GM23338 (cell line): ENCODE measurements at regions not wholly inside any gene's neighbourhood (a gene's known extent, or its start where the extent isn't known, plus 50 kb on each side); places are given as distances from the start of the nearest gene placed in this dataset.

Source experiments
- ATAC-seq: fragments of 200-7000 bp; cut with Tn5 transposase; 3 replicates; pipeline ENCODE4 v1.9.1; 2020
- DNase-seq: peaks from one replicate; pipeline ENCODE4 v3.0.0-alpha.2; 2015; ENCODE audit warnings: low spot score
- H2AFZ ChIP-seq: fragments of 200-600 bp; sonication (generic); 2 replicates; pipeline ENCODE4 v1.8.0; 2016; ENCODE audit warnings: antibody characterized with exemption, mild to moderate bottlenecking, moderate library complexity
- H3F3A ChIP-seq: fragments of 200-600 bp; sonication (generic); replicated peaks from 2 replicates; pipeline ENCODE4 v1.8.0; 2017; ENCODE audit warnings: antibody characterized with exemption, mixed run types, low read depth
- H3K27ac ChIP-seq: fragments of 200-600 bp; sonication (generic); 2 replicates; pipeline ENCODE4 v1.6.1; 2016; ENCODE audit warnings: low read depth
- H3K27me3 ChIP-seq: fragments of 200-600 bp; sonication (generic); 2 replicates; pipeline ENCODE4 v1.8.0; 2016; ENCODE audit warnings: mild to moderate bottlenecking, mixed run types, moderate library complexity; ENCODE audit not compliant: insufficient read depth
- H3K36me3 ChIP-seq: fragments of 200-600 bp; sonication (generic); 2 replicates; pipeline ENCODE4 v1.8.0; 2016; ENCODE audit warnings: mild to moderate bottlenecking; ENCODE audit not compliant: insufficient read depth
- H3K4me1 ChIP-seq: fragments of 200-600 bp; sonication (generic); 2 replicates; pipeline ENCODE4 v1.8.0; 2016; ENCODE audit warnings: mild to moderate bottlenecking, moderate library complexity; ENCODE audit not compliant: insufficient read depth
- H3K4me2 ChIP-seq: fragments of 200-600 bp; sonication (generic); 2 replicates; pipeline ENCODE4 v1.7.1; 2017; ENCODE audit warnings: mixed run types
- H3K4me3 ChIP-seq: fragments of 200-600 bp; sonication (generic); 2 replicates; pipeline ENCODE4 v1.6.1; 2016; ENCODE audit warnings: mixed run types
- H3K79me2 ChIP-seq: fragments of 200-600 bp; sonication (generic); replicated peaks from 2 replicates; pipeline ENCODE4 v1.8.0; 2017; ENCODE audit warnings: mild to moderate bottlenecking; ENCODE audit not compliant: insufficient read depth
- H3K9me2 ChIP-seq: fragments of 200-600 bp; sonication (generic); 2 replicates; pipeline ENCODE4 v1.8.0; 2017; ENCODE audit not compliant: insufficient read depth
- H4K20me1 ChIP-seq: fragments of 200-600 bp; sonication (generic); replicated peaks from 2 replicates; pipeline ENCODE4 v1.8.0; 2017; ENCODE audit warnings: mild to moderate bottlenecking; ENCODE audit not compliant: insufficient read depth
- H3K27ac Mint-ChIP-seq: 2 replicates; pipeline ENCODE4 v1.8.0; 2020; ENCODE audit warnings: inconsistent platforms, mild to moderate bottlenecking, moderate library complexity, mixed read lengths
- H3K27me3 Mint-ChIP-seq: 3 replicates; pipeline ENCODE4 v1.8.0; 2022; ENCODE audit warnings: low read depth, mild to moderate bottlenecking, moderate library complexity, mixed read lengths, inconsistent platforms; ENCODE audit not compliant: insufficient read depth, poor library complexity
- H3K36me3 Mint-ChIP-seq: 3 replicates; pipeline ENCODE4 v1.8.0; 2021; ENCODE audit warnings: low read depth, mild to moderate bottlenecking, inconsistent platforms, moderate library complexity, mixed read lengths
- H3K4me1 Mint-ChIP-seq: 3 replicates; pipeline ENCODE4 v1.8.0; 2020; ENCODE audit warnings: mild to moderate bottlenecking, inconsistent platforms, mixed read lengths
- H3K4me3 Mint-ChIP-seq: 3 replicates; pipeline ENCODE4 v1.8.0; 2021; ENCODE audit warnings: moderate library complexity, mild to moderate bottlenecking, inconsistent platforms, mixed read lengths
- H3K9me3 Mint-ChIP-seq: 3 replicates; pipeline ENCODE4 v1.8.0; 2020; ENCODE audit warnings: moderate library complexity, mild to moderate bottlenecking, inconsistent platforms, mixed read lengths
- EZH2phosphoT487 ChIP-seq: fragments of 200-600 bp; sonication (generic); IDR thresholded peaks from one replicate; pipeline ENCODE4 v1.8.1; 2018; ENCODE audit warnings: antibody characterized with exemption; ENCODE audit not compliant: unreplicated experiment
- NANOG ChIP-seq: IDR thresholded peaks from 2 replicates; pipeline ENCODE4 v1.6.1; 2016; ENCODE audit warnings: antibody characterized with exemption, borderline replicate concordance
- POLR2AphosphoS5 ChIP-seq: IDR thresholded peaks from 2 replicates; pipeline ENCODE4 v1.6.1; 2016; ENCODE audit warnings: antibody characterized with exemption, low read depth
- ZNF331 ChIP-seq: fragments of 250-450 bp; sonication (Bioruptor Pico); IDR thresholded peaks from 2 replicates; pipeline ENCODE4 v1.5.0; 2020; ENCODE audit warnings: low read depth, mild to moderate bottlenecking, moderate library complexity
- TF ChIP-seq, protein P1 (sequence below): IDR thresholded peaks from 2 replicates; pipeline ENCODE4 v1.6.1; 2016; ENCODE audit warnings: antibody characterized with exemption
- TF ChIP-seq, protein P2 (sequence below): fragments of 250-450 bp; sonication (Bioruptor Pico); IDR thresholded peaks from 2 replicates; pipeline ENCODE4 v1.5.0; 2020; ENCODE audit warnings: mild to moderate bottlenecking, moderate library complexity
- TF ChIP-seq, protein P3 (sequence below): IDR thresholded peaks from one replicate; pipeline ENCODE4 v1.6.1; 2018; ENCODE audit warnings: antibody characterized with exemption; ENCODE audit not compliant: unreplicated experiment

DNA sequence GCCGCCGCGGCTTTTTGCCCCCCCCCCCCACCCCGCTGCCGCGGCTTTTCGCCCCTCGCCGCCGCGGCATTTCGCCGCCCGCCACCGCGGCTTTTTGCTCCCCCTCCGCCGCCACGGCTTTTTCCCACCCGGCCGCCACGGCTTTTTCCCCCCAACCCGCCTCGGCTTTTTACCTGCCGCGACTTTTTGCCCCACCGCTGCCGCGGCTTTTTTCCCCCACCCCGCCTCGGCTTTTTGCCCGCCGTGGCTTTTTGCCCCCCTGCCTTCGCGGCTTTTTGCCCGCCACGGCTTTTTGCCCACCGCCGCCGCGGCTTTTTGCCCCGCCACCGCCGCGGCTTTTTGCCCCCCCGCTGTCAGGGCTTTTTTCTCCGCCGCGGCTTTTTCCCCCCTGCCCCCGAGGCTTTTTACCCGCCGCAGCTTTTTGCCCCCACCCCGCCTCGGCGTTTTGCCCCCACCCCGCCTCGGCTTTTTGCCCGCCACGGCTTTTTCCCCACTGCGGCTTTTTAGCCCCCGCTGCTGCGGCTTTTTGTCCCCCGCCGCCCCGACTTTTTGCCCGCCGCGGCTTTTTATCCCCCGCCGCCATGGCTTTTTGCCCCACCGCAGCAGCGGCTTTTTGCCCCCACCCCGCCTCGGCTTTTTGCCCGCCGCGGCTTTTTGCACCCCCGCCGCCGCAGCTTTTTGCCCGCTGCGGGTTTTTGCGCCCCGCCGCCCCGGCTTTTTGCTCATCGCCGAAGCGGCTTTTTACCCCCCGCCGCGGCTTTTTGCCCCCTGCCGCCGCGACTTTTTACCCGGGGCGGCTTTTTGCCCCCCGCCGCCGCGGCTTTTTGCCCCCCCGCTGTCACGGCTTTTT, 527.8 kb upstream of the WSB1 start:
- Histone ChIP-seq H2AFZ (no peak overlapping the region), H3K9me2 (no peaks in the 10 kb centered on the region), H3K4me2 (no peak overlapping the region), H3K4me1 (no peaks in the 10 kb centered on the region), H3K36me3 (peaks cover 8% of the 10 kb centered on the region; the same call in 1 of the 2 replicates), H3K27me3 (no peaks in the 10 kb centered on the region), H3F3A (no peaks in the 10 kb centered on the region), H3K79me2 (no peaks in the 10 kb centered on the region), H3K4me3 (no peak overlapping the region), H4K20me1 (no peaks in the 10 kb centered on the region), H3K27ac (no peak overlapping the region)
- H3K36me3 Mint-ChIP-seq: peaks cover 34% of the 10 kb centered on the region
- ATAC-seq: no peak
- H3K27ac Mint-ChIP-seq: no peak overlapping the region
- TF ChIP-seq, protein P1, sequence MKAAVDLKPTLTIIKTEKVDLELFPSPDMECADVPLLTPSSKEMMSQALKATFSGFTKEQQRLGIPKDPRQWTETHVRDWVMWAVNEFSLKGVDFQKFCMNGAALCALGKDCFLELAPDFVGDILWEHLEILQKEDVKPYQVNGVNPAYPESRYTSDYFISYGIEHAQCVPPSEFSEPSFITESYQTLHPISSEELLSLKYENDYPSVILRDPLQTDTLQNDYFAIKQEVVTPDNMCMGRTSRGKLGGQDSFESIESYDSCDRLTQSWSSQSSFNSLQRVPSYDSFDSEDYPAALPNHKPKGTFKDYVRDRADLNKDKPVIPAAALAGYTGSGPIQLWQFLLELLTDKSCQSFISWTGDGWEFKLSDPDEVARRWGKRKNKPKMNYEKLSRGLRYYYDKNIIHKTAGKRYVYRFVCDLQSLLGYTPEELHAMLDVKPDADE: no peak
- TF ChIP-seq NANOG (no peak), EZH2phosphoT487 (no peak), POLR2AphosphoS5 (no peak), ZNF331 (CRISPR knock-in tag) (no peak)
- TF ChIP-seq, protein P2, sequence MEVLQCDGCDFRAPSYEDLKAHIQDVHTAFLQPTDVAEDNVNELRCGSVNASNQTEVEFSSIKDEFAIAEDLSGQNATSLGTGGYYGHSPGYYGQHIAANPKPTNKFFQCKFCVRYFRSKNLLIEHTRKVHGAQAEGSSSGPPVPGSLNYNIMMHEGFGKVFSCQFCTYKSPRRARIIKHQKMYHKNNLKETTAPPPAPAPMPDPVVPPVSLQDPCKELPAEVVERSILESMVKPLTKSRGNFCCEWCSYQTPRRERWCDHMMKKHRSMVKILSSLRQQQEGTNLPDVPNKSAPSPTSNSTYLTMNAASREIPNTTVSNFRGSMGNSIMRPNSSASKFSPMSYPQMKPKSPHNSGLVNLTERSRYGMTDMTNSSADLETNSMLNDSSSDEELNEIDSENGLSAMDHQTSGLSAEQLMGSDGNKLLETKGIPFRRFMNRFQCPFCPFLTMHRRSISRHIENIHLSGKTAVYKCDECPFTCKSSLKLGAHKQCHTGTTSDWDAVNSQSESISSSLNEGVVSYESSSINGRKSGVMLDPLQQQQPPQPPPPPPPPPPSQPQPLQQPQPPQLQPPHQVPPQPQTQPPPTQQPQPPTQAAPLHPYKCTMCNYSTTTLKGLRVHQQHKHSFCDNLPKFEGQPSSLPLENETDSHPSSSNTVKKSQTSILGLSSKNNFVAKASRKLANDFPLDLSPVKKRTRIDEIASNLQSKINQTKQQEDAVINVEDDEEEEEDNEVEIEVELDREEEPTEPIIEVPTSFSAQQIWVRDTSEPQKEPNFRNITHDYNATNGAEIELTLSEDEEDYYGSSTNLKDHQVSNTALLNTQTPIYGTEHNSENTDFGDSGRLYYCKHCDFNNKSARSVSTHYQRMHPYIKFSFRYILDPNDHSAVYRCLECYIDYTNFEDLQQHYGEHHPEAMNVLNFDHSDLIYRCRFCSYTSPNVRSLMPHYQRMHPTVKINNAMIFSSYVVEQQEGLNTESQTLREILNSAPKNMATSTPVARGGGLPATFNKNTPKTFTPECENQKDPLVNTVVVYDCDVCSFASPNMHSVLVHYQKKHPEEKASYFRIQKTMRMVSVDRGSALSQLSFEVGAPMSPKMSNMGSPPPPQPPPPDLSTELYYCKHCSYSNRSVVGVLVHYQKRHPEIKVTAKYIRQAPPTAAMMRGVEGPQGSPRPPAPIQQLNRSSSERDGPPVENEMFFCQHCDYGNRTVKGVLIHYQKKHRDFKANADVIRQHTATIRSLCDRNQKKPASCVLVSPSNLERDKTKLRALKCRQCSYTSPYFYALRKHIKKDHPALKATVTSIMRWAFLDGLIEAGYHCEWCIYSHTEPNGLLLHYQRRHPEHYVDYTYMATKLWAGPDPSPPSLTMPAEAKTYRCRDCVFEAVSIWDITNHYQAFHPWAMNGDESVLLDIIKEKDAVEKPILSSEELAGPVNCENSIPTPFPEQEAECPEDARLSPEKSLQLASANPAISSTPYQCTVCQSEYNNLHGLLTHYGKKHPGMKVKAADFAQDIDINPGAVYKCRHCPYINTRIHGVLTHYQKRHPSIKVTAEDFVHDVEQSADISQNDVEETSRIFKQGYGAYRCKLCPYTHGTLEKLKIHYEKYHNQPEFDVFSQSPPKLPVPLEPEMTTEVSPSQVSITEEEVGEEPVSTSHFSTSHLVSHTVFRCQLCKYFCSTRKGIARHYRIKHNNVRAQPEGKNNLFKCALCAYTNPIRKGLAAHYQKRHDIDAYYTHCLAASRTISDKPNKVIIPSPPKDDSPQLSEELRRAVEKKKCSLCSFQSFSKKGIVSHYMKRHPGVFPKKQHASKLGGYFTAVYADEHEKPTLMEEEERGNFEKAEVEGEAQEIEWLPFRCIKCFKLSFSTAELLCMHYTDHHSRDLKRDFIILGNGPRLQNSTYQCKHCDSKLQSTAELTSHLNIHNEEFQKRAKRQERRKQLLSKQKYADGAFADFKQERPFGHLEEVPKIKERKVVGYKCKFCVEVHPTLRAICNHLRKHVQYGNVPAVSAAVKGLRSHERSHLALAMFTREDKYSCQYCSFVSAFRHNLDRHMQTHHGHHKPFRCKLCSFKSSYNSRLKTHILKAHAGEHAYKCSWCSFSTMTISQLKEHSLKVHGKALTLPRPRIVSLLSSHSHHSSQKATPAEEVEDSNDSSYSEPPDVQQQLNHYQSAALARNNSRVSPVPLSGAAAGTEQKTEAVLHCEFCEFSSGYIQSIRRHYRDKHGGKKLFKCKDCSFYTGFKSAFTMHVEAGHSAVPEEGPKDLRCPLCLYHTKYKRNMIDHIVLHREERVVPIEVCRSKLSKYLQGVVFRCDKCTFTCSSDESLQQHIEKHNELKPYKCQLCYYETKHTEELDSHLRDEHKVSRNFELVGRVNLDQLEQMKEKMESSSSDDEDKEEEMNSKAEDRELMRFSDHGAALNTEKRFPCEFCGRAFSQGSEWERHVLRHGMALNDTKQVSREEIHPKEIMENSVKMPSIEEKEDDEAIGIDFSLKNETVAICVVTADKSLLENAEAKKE (CRISPR knock-in tag): no peak
- TF ChIP-seq, protein P3, sequence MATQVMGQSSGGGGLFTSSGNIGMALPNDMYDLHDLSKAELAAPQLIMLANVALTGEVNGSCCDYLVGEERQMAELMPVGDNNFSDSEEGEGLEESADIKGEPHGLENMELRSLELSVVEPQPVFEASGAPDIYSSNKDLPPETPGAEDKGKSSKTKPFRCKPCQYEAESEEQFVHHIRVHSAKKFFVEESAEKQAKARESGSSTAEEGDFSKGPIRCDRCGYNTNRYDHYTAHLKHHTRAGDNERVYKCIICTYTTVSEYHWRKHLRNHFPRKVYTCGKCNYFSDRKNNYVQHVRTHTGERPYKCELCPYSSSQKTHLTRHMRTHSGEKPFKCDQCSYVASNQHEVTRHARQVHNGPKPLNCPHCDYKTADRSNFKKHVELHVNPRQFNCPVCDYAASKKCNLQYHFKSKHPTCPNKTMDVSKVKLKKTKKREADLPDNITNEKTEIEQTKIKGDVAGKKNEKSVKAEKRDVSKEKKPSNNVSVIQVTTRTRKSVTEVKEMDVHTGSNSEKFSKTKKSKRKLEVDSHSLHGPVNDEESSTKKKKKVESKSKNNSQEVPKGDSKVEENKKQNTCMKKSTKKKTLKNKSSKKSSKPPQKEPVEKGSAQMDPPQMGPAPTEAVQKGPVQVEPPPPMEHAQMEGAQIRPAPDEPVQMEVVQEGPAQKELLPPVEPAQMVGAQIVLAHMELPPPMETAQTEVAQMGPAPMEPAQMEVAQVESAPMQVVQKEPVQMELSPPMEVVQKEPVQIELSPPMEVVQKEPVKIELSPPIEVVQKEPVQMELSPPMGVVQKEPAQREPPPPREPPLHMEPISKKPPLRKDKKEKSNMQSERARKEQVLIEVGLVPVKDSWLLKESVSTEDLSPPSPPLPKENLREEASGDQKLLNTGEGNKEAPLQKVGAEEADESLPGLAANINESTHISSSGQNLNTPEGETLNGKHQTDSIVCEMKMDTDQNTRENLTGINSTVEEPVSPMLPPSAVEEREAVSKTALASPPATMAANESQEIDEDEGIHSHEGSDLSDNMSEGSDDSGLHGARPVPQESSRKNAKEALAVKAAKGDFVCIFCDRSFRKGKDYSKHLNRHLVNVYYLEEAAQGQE: no peak
- no peak for DNase-seq
- H3K9me3 Mint-ChIP-seq: peaks cover 78% of the 10 kb centered on the region
- H3K4me1 Mint-ChIP-seq: no peaks in the 10 kb centered on the region
- H3K27me3 Mint-ChIP-seq: peaks cover 2% of the 10 kb centered on the region
- H3K4me3 Mint-ChIP-seq: no peak overlapping the region
